DMS153 treated with DMSO at 0.1 percent for 48 hours (cell line): ENCODE measurements at regions not wholly inside any gene's neighbourhood (a gene's known extent, or its start where the extent isn't known, plus 50 kb on each side); places are given as distances from the start of the nearest gene placed in this dataset.

ENCODE experiments used
- DNase-seq: peaks from one replicate; lab custom pipeline; 2025; ENCODE audit not compliant: unreplicated experiment; lab: John Stamatoyannopoulos, UW

GRCh38 chr20:7673841-7674240, 266.4 kb downstream of the HAO1 start:
- DNase-seq = no peak

- no peak for DNase-seq
Measured at GRCh38 chr20:7682916-7683315, 257.3 kb downstream of the HAO1 start.

GRCh38 chr20:7687065-7687464, 253.2 kb downstream of the HAO1 start:
- DNase-seq = no peak

GRCh38 chr20:7689151-7689550, 251.1 kb downstream of the HAO1 start:
- DNase-seq = no peak

GRCh38 chr20:7691647-7692269, 248.5 kb downstream of the HAO1 start:
- no peak for DNase-seq

GRCh38 chr20:7692478-7692877, 247.8 kb downstream of the HAO1 start:
- no peak for DNase-seq

- DNase-seq = no peak
Measured at GRCh38 chr20:7693761-7694160, 246.5 kb downstream of the HAO1 start.

- DNase-seq = no peak
Measured at GRCh38 chr20:7695051-7695495, 245.2 kb downstream of the HAO1 start.

GRCh38 chr20:7695635-7696034, 244.6 kb downstream of the HAO1 start:
- DNase-seq = no peak

- no peak for DNase-seq
Measured at GRCh38 chr20:7696311-7696710, 243.9 kb downstream of the HAO1 start.

GRCh38 chr20:7702141-7702540, 238.1 kb downstream of the HAO1 start:
- DNase-seq = no peak

GRCh38 chr20:7703551-7703961, 236.7 kb downstream of the HAO1 start:
- DNase-seq = peak; percentile 78

GRCh38 chr20:7703996-7704395, 236.3 kb downstream of the HAO1 start:
- no peak for DNase-seq

GRCh38 chr20:7708112-7708511, 232.1 kb downstream of the HAO1 start:
- no peak for DNase-seq

GRCh38 chr20:7708782-7709181, 231.5 kb downstream of the HAO1 start:
- no peak for DNase-seq

- DNase-seq = no peak
Measured at GRCh38 chr20:7710440-7710839, 229.8 kb downstream of the HAO1 start.

- DNase-seq = no peak
Measured at GRCh38 chr20:7712661-7713060, 227.6 kb downstream of the HAO1 start.

GRCh38 chr20:7714549-7714948, 225.7 kb downstream of the HAO1 start:
- DNase-seq = no peak

GRCh38 chr20:7716286-7716972, 223.8 kb downstream of the HAO1 start:
- no peak for DNase-seq

GRCh38 chr20:7722564-7722963, 217.7 kb downstream of the HAO1 start:
- no peak for DNase-seq

GRCh38 chr20:7723284-7723683, 217.0 kb downstream of the HAO1 start:
- DNase-seq = no peak

- DNase-seq = no peak
Measured at GRCh38 chr20:7728338-7728737, 211.9 kb downstream of the HAO1 start.

GRCh38 chr20:7734216-7734615, 206.0 kb downstream of the HAO1 start:
- DNase-seq = no peak
